Activated CD4-positive, alpha-beta T cell treated with anti-CD3 and anti-CD28 coated beads for 36 hours (primary cell): ENCODE measurements at regions not wholly inside any gene's neighbourhood (a gene's known extent, or its start where the extent isn't known, plus 50 kb on each side); places are given as distances from the start of the nearest gene placed in this dataset.
"Not testable (repeated sequence)": the region's sequence is repeated elsewhere in the genome, so short reads cannot be mapped to it uniquely, and the experiment has no call there.

Source experiments
- ATAC-seq: fragments of 200-7000 bp; cut with Tn5 transposase; one replicate; pipeline ENCODE4 v1.10.0; 2021; ENCODE audit warnings: mild to moderate bottlenecking, moderate library complexity
- CTCF ChIA-PET: fragments of 350-600 bp; sonication (Branson Sonifier 250); formaldehyde crosslinking; loops from one replicate; lab custom pipeline; 2021; ENCODE audit warnings: antibody characterized with exemption; lab: Charles Lee
- POLR2A ChIA-PET: fragments of 350-600 bp; sonication (Branson Sonifier 250); formaldehyde crosslinking; loops from one replicate; lab custom pipeline; 2021; ENCODE audit warnings: antibody characterized with exemption, inconsistent platforms; lab: Charles Lee
- DNase-seq: peaks from one replicate; pipeline ENCODE4 v3.0.0-alpha.2; 2020
- H3K27ac Mint-ChIP-seq: one replicate; pipeline ENCODE4 v1.8.0; 2021; ENCODE audit warnings: mixed read lengths
- H3K27me3 Mint-ChIP-seq: one replicate; pipeline ENCODE4 v1.8.0; 2021; ENCODE audit warnings: mixed read lengths
- H3K36me3 Mint-ChIP-seq: one replicate; pipeline ENCODE4 v1.8.0; 2021; ENCODE audit warnings: low read depth, mixed read lengths
- H3K4me1 Mint-ChIP-seq: one replicate; pipeline ENCODE4 v1.8.0; 2021; ENCODE audit warnings: mixed read lengths
- H3K4me3 Mint-ChIP-seq: one replicate; pipeline ENCODE4 v1.8.0; 2021; ENCODE audit warnings: mild to moderate bottlenecking, moderate library complexity, mixed read lengths
- H3K9me3 Mint-ChIP-seq: one replicate; pipeline ENCODE4 v1.8.0; 2021; ENCODE audit warnings: low read depth, mixed read lengths
- intact Hi-C, 2 experiments: fragments of 100-400 bp; cut with DNase I in 1 of 2; cut with micrococcal nuclease in 1 of 2; formaldehyde crosslinking; loops; one replicate each; pipeline versions ENCODE4 v1.14.2 to v1.15.1; 2022 to 2024; cut with DNase I, micrococcal nuclease

GRCh38 chr4:186823989-186824388 is 100.3 kb upstream of the FAT1 start:
- DNase-seq (no peak), ATAC-seq (no peak)
- Mint-ChIP-seq H3K27ac (no peak overlapping the region), H3K27me3 (no peaks in the 10 kb centered on the region), H3K9me3 (peaks cover 3% of the 10 kb centered on the region), H3K4me3 (no peak overlapping the region), H3K4me1 (no peaks in the 10 kb centered on the region), H3K36me3 (no peaks in the 10 kb centered on the region)
- intact Hi-C loops, result no loop called here
- POLR2A ChIA-PET, result no interaction called here
- CTCF ChIA-PET, result interaction anchor here (0.6 kb wide), 1 partner anchor 22 kb away, joined by 3 read pairs; no protein-coding TSS in a partner anchor

GRCh38 chr4:186825069-186825468 is 101.4 kb upstream of the FAT1 start:
- no peaks in the 10 kb centered on the region for H3K27me3 Mint-ChIP-seq
- ChIA-PET POLR2A (no interaction called here), CTCF (no interaction called here)
- intact Hi-C loops, result no loop called here
- H3K4me3 Mint-ChIP-seq, result no peak overlapping the region
- peaks cover 3% of the 10 kb centered on the region for H3K9me3 Mint-ChIP-seq
- no peaks in the 10 kb centered on the region for H3K36me3 Mint-ChIP-seq
- H3K4me1 Mint-ChIP-seq, result no peaks in the 10 kb centered on the region
- DNase-seq (no peak), ATAC-seq (no peak)
- no peak overlapping the region for H3K27ac Mint-ChIP-seq

GRCh38 chr4:186826006-186826405 is 102.3 kb upstream of the FAT1 start:
- Mint-ChIP-seq H3K9me3 (peaks cover 4% of the 10 kb centered on the region), H3K27ac (no peak overlapping the region), H3K27me3 (no peaks in the 10 kb centered on the region), H3K36me3 (no peaks in the 10 kb centered on the region), H3K4me3 (no peak overlapping the region), H3K4me1 (no peaks in the 10 kb centered on the region)
- ATAC-seq, result no peak
- intact Hi-C loops, result no loop called here
- ChIA-PET POLR2A (no interaction called here), CTCF (no interaction called here)
- no peak for DNase-seq

GRCh38 chr4:186826846-186827533 is 103.3 kb upstream of the FAT1 start:
- DNase-seq, result no peak
- Mint-ChIP-seq H3K4me3 (no peak overlapping the region), H3K36me3 (no peaks in the 10 kb centered on the region), H3K9me3 (peaks cover 4% of the 10 kb centered on the region), H3K27ac (no peak overlapping the region), H3K27me3 (no peaks in the 10 kb centered on the region), H3K4me1 (no peaks in the 10 kb centered on the region)
- intact Hi-C loops, result no loop called here
- CTCF ChIA-PET, result no interaction called here
- ATAC-seq, result no peak
- POLR2A ChIA-PET, result no interaction called here

GRCh38 chr4:186827534-186827897 is 103.9 kb upstream of the FAT1 start:
- ATAC-seq, result no peak
- Mint-ChIP-seq H3K27ac (no peak overlapping the region), H3K36me3 (no peaks in the 10 kb centered on the region), H3K9me3 (peaks cover 4% of the 10 kb centered on the region), H3K4me1 (no peaks in the 10 kb centered on the region), H3K27me3 (no peaks in the 10 kb centered on the region), H3K4me3 (no peak overlapping the region)
- intact Hi-C loops, result no loop called here
- ChIA-PET POLR2A (no interaction called here), CTCF (no interaction called here)
- no peak for DNase-seq

- Mint-ChIP-seq H3K27ac (no peak overlapping the region), H3K9me3 (peaks cover 6% of the 10 kb centered on the region), H3K4me1 (no peaks in the 10 kb centered on the region), H3K27me3 (no peaks in the 10 kb centered on the region), H3K36me3 (no peaks in the 10 kb centered on the region), H3K4me3 (no peak overlapping the region)
- ATAC-seq (no peak), DNase-seq (no peak)
- intact Hi-C loops, result no loop called here
- POLR2A ChIA-PET, result no interaction called here
- CTCF ChIA-PET, result no interaction called here
These were observed 105.4 kb upstream of the FAT1 start for GRCh38 chr4:186829097-186829496.

- ChIA-PET CTCF (no interaction called here), POLR2A (no interaction called here)
- ATAC-seq (no peak), DNase-seq (no peak)
- no peak overlapping the region for H3K4me3 Mint-ChIP-seq
- no peaks in the 10 kb centered on the region for H3K36me3 Mint-ChIP-seq
- no peak overlapping the region for H3K27ac Mint-ChIP-seq
- peaks cover 6% of the 10 kb centered on the region for H3K9me3 Mint-ChIP-seq
- H3K27me3 Mint-ChIP-seq, result no peaks in the 10 kb centered on the region
- intact Hi-C loops, result no loop called here
- no peaks in the 10 kb centered on the region for H3K4me1 Mint-ChIP-seq
These were observed 106.2 kb upstream of the FAT1 start for GRCh38 chr4:186829740-186830449.

- Mint-ChIP-seq H3K9me3 (peaks cover 6% of the 10 kb centered on the region), H3K36me3 (no peaks in the 10 kb centered on the region), H3K4me1 (no peaks in the 10 kb centered on the region), H3K4me3 (no peak overlapping the region), H3K27me3 (no peaks in the 10 kb centered on the region), H3K27ac (no peak overlapping the region)
- DNase-seq (no peak), ATAC-seq (no peak)
- CTCF ChIA-PET, result no interaction called here
- POLR2A ChIA-PET, result no interaction called here
- intact Hi-C loops, result no loop called here
These were observed 107.9 kb upstream of the FAT1 start for GRCh38 chr4:186831574-186831973.

- Mint-ChIP-seq H3K27ac (no peak overlapping the region), H3K9me3 (peaks cover 3% of the 10 kb centered on the region), H3K4me3 (no peak overlapping the region), H3K27me3 (no peaks in the 10 kb centered on the region), H3K36me3 (no peaks in the 10 kb centered on the region), H3K4me1 (no peaks in the 10 kb centered on the region)
- intact Hi-C loops, result no loop called here
- ChIA-PET POLR2A (no interaction called here), CTCF (no interaction called here)
- ATAC-seq, result no peak
- no peak for DNase-seq
These were observed 109.2 kb upstream of the FAT1 start for GRCh38 chr4:186832906-186833305.

- H3K27ac Mint-ChIP-seq, CTCF ChIA-PET, POLR2A ChIA-PET: not testable (repeated sequence)
These were observed 113.8 kb upstream of the FAT1 start for GRCh38 chr4:186837463-186837862.

GRCh38 chr4:186838295-186838694 is 114.6 kb upstream of the FAT1 start:
- Mint-ChIP-seq H3K4me3 (no peak overlapping the region), H3K36me3 (no peaks in the 10 kb centered on the region), H3K27me3 (no peaks in the 10 kb centered on the region), H3K4me1 (no peaks in the 10 kb centered on the region), H3K27ac (no peak overlapping the region), H3K9me3 (peaks cover 5% of the 10 kb centered on the region)
- intact Hi-C loops, result no loop called here
- POLR2A ChIA-PET, result no interaction called here
- ATAC-seq (no peak), DNase-seq (no peak)
- CTCF ChIA-PET, result interaction anchor here (0.6 kb wide), 1 partner anchor 490 kb away, joined by 6 read pairs; no protein-coding TSS in a partner anchor

More at GRCh38 chr4:186837463-186837862, 113.8 kb upstream of the FAT1 start:
- H3K36me3 Mint-ChIP-seq, DNase-seq, H3K4me3 Mint-ChIP-seq, H3K4me1 Mint-ChIP-seq, H3K27me3 Mint-ChIP-seq, H3K9me3 Mint-ChIP-seq, intact Hi-C loops, ATAC-seq: not testable (repeated sequence)
